Thoracic aorta (tissue), 2 donors: ENCODE measurements at regions not wholly inside any gene's neighbourhood (a gene's known extent, or its start where the extent isn't known, plus 50 kb on each side); places are given as distances from the start of the nearest gene placed in this dataset.

ENCODE experiments used
- ATAC-seq: fragments of 150-250 bp; one replicate; pipeline ENCODE4 v1.8.0; 2017; ENCODE audit warnings: low read depth; ENCODE audit not compliant: insufficient number of reproducible peaks, low FRiP score
- DNase-seq: peaks from one replicate; pipeline ENCODE4 v3.0.0-alpha.2; 2020; ENCODE audit warnings: low spot score
- H3K27ac ChIP-seq, 2 donors: fragments of 200-600 bp; sonication (generic); 1 replicate in 1 of 2; 2 replicates in 1 of 2; pipeline ENCODE4 v1.5.1; 2016; ENCODE audit warnings: mild to moderate bottlenecking in 2 of 2, moderate library complexity in 2 of 2
- H3K27me3 ChIP-seq: fragments of 200-600 bp; sonication (generic); replicated peaks from 2 replicates; pipeline ENCODE4 v1.6.0; 2016; ENCODE audit warnings: mild to moderate bottlenecking; ENCODE audit not compliant: insufficient read depth
- H3K36me3 ChIP-seq: fragments of 200-600 bp; sonication (generic); one replicate; pipeline ENCODE4 v1.5.1; 2016
- H3K4me1 ChIP-seq, 2 donors: fragments of 200-600 bp; sonication (generic); 1 replicate in 1 of 2; 2 replicates in 1 of 2; pipeline versions ENCODE4 v1.5.1 to v1.6.0; 2016; ENCODE audit warnings: low read depth in 2 of 2, mild to moderate bottlenecking in 1 of 2; ENCODE audit not compliant: control insufficient read depth in 1 of 2
- H3K4me3 ChIP-seq: fragments of 200-600 bp; sonication (generic); 2 replicates; pipeline ENCODE4 v1.5.1; 2016; ENCODE audit warnings: mild to moderate bottlenecking
- H3K9me3 ChIP-seq: fragments of 200-600 bp; sonication (generic); 2 replicates; pipeline ENCODE4 v1.5.1; 2016
- CTCF ChIP-seq: fragments of 200-600 bp; sonication (generic); IDR thresholded peaks from one replicate; pipeline ENCODE4 v1.5.1; 2019; ENCODE audit warnings: antibody characterized with exemption

GRCh38 chr9:108269371-108269770 is 586.4 kb downstream of the ACTL7B start:
- Histone ChIP-seq H3K9me3 (no peaks in the 10 kb centered on the region), H3K36me3 (no peaks in the 10 kb centered on the region), H3K4me1 (peaks cover 0 to 6% of the 10 kb centered on the region in 2 donors), H3K27ac (no peak overlapping the region), H3K27me3 (no peaks in the 10 kb centered on the region), H3K4me3 (no peak overlapping the region)
- DNase-seq (no peak), ATAC-seq (no peak)
- TF ChIP-seq CTCF: no peak

- Histone ChIP-seq H3K27me3 (no peaks in the 10 kb centered on the region), H3K9me3 (no peaks in the 10 kb centered on the region), H3K4me1 (no peaks in the 10 kb centered on the region), H3K36me3 (no peaks in the 10 kb centered on the region), H3K4me3 (no peak overlapping the region), H3K27ac (no peak overlapping the region)
- no peak for ATAC-seq
- TF ChIP-seq CTCF: no peak
- no peak for DNase-seq
Observed at GRCh38 chr9:108265065-108265464, 590.7 kb downstream of the ACTL7B start.

GRCh38 chr9:108264093-108264492 is 591.7 kb downstream of the ACTL7B start:
- TF ChIP-seq CTCF: no peak

GRCh38 chr9:108262836-108263235 is 593.0 kb downstream of the ACTL7B start:
- Histone ChIP-seq H3K27me3 (no peaks in the 10 kb centered on the region), H3K27ac (no peak overlapping the region), H3K9me3 (no peaks in the 10 kb centered on the region), H3K4me1 (no peaks in the 10 kb centered on the region), H3K4me3 (no peak overlapping the region), H3K36me3 (no peaks in the 10 kb centered on the region)
- no peak for DNase-seq
- no peak for TF ChIP-seq CTCF
- no peak for ATAC-seq

More at GRCh38 chr9:108264093-108264492, 591.7 kb downstream of the ACTL7B start:
- Histone ChIP-seq H3K27ac (no peak overlapping the region), H3K4me1 (no peaks in the 10 kb centered on the region), H3K36me3 (no peaks in the 10 kb centered on the region), H3K4me3 (no peak overlapping the region), H3K27me3 (no peaks in the 10 kb centered on the region), H3K9me3 (no peaks in the 10 kb centered on the region)
- no peak for DNase-seq
- ATAC-seq: no peak

GRCh38 chr9:108259917-108260675 is 595.7 kb downstream of the ACTL7B start:
- TF ChIP-seq CTCF: no peak
- Histone ChIP-seq H3K4me3 (no peak overlapping the region), H3K4me1 (no peaks in the 10 kb centered on the region), H3K27ac (no peak overlapping the region), H3K27me3 (no peaks in the 10 kb centered on the region), H3K9me3 (no peaks in the 10 kb centered on the region), H3K36me3 (no peaks in the 10 kb centered on the region)
- ATAC-seq (no peak), DNase-seq (no peak)
